K562 (cell line): ENCODE measurements at regions not wholly inside any gene's neighbourhood (a gene's known extent, or its start where the extent isn't known, plus 50 kb on each side); places are given as distances from the start of the nearest gene placed in this dataset.

Experiments used
- ATAC-seq: fragments of 200-7000 bp; cut with Tn5 transposase; 3 replicates; pipeline ENCODE4 v1.9.1; 2020; ENCODE audit warnings: moderate library complexity
- BruUV-seq: library from RNA; stranded (reverse); fragments of 400-500 nt; replicated peaks from 2 replicates; lab custom pipeline; 2021; lab: Mats Ljungman, UMichigan
- CTCF ChIA-PET: fragments of 300-600 bp; formaldehyde crosslinking; extraction: SDS; loops from one replicate; lab custom pipeline; 2021; ENCODE audit warnings: low intra/inter-chr PET ratio; lab: Yijun Ruan, JAX
- POLR2A ChIA-PET: fragments of 300-600, 350-650 bp; sonication (Branson Sonifier 250); formaldehyde crosslinking; extraction: SDS; loops from one replicate; lab custom pipeline; 2021; ENCODE audit warnings: antibody characterized with exemption, inconsistent platforms; lab: Yijun Ruan, JAX
- DNase-seq, 4 experiments: peaks; one replicate each; pipeline versions ENCODE4 v3.0.0 to v3.0.0-alpha.2; 2011 to 2018; ENCODE audit warnings: low spot score in 3 of 4, mixed read lengths in 3 of 4; ENCODE audit errors: extremely low read depth in 1 of 4
- FAIRE-seq: peaks from 2 replicates; lab custom pipeline; 2011; peaks lifted over from hg19 to GRCh38; lab: Jason Lieb, UNC
- H2AFZ ChIP-seq: 2 replicates; pipeline ENCODE4 v1.6.0; 2011; ENCODE audit warnings: low read depth, low read length, control low read depth, inconsistent platforms
- H3K27ac ChIP-seq: fragments of 200-600 bp; 3 replicates; pipeline ENCODE4 v1.8.0; 2011; ENCODE audit warnings: low read depth, mild to moderate bottlenecking, control low read depth, inconsistent platforms, low read length, moderate library complexity, mixed read lengths; ENCODE audit errors: extremely low read depth
- H3K27me3 ChIP-seq, 2 experiments: fragments of 300-600 bp in 1 of 2; 2 replicates in 1 of 2; 3 replicates in 1 of 2; pipeline versions ENCODE4 v1.6.0 to v1.8.0; 2011; ENCODE audit warnings: inconsistent platforms in 2 of 2, low read length in 2 of 2, mild to moderate bottlenecking in 1 of 2, mixed read lengths in 1 of 2, moderate library complexity in 1 of 2; ENCODE audit not compliant: control insufficient read depth in 2 of 2, insufficient read depth in 2 of 2
- H3K36me3 ChIP-seq: fragments of 300-600 bp; 3 replicates; pipeline ENCODE4 v1.8.0; 2011; ENCODE audit warnings: mild to moderate bottlenecking, low read length, inconsistent platforms; ENCODE audit not compliant: control insufficient read depth, insufficient read depth
- H3K4me1 ChIP-seq, 2 experiments: fragments of 200-600 bp in 1 of 2; replicated peaks in 1 of 2; 2 replicates in 1 of 2; 3 replicates in 1 of 2; pipeline versions ENCODE4 v1.5.1 to v1.8.0; 2011; ENCODE audit warnings: inconsistent platforms in 2 of 2, low read length in 2 of 2, mild to moderate bottlenecking in 1 of 2, mixed read lengths in 1 of 2, moderate library complexity in 1 of 2; ENCODE audit not compliant: control insufficient read depth in 2 of 2, insufficient read depth in 2 of 2
- H3K4me2 ChIP-seq: 2 replicates; pipeline ENCODE4 v1.6.1; 2011; ENCODE audit warnings: low read length, control low read depth, inconsistent platforms, mixed read lengths; ENCODE audit not compliant: insufficient read depth
- H3K4me3 ChIP-seq: fragments of 200-600 bp; sonication (generic), shearing (Covaris generic); 2 replicates; pipeline ENCODE4 v1.5.1; 2016; ENCODE audit warnings: control low read depth, inconsistent platforms
- H3K79me2 ChIP-seq: fragments of 200-600 bp; 3 replicates; pipeline ENCODE4 v1.8.0; 2011; ENCODE audit warnings: low read length, inconsistent platforms; ENCODE audit not compliant: control insufficient read depth, insufficient read depth
- H3K9ac ChIP-seq, 2 experiments: 2 replicates each; pipeline versions ENCODE4 v1.6.0 to v1.6.1; 2011; ENCODE audit warnings: low read depth in 2 of 2, low read length in 2 of 2, control low read depth in 1 of 2, inconsistent platforms in 1 of 2, mild to moderate bottlenecking in 1 of 2, mixed read lengths in 1 of 2; ENCODE audit not compliant: insufficient read depth in 1 of 2
- H3K9me1 ChIP-seq: one replicate; pipeline ENCODE4 v1.6.0; 2011; ENCODE audit warnings: inconsistent platforms, mild to moderate bottlenecking, low read length, moderate library complexity; ENCODE audit not compliant: control insufficient read depth, insufficient read depth
- H3K9me3 ChIP-seq: replicated peaks from 2 replicates; pipeline ENCODE4 v1.5.1; 2011; ENCODE audit warnings: low read depth, low read length, inconsistent platforms; ENCODE audit not compliant: control insufficient read depth, insufficient read depth
- H4K20me1 ChIP-seq: replicated peaks from 2 replicates; pipeline ENCODE4 v1.6.1; 2011; ENCODE audit warnings: low read length, inconsistent platforms, mixed read lengths; ENCODE audit not compliant: control insufficient read depth, insufficient read depth
- HNRNPH1 ChIP-seq: fragments of 200-400 bp; formaldehyde crosslinking; optimal IDR thresholded peaks from 2 replicates; pipeline ENCODE3; 2017; ENCODE audit warnings: low read depth, mild to moderate bottlenecking, low read length, moderate library complexity
- NUFIP1 ChIP-seq: fragments of 450-650 bp; IDR thresholded peaks from 2 replicates; pipeline ENCODE4 v1.6.1; 2018; ENCODE audit not compliant: partially characterized antibody
- TARDBP ChIP-seq: fragments of 450-650 bp; IDR thresholded peaks from 2 replicates; pipeline ENCODE4 v1.6.1; 2016
- YY1 ChIP-seq, 3 experiments: IDR thresholded peaks; 2 replicates each; pipeline ENCODE4 v1.6.1; 2011; ENCODE audit warnings: low read length in 2 of 3, mild to moderate bottlenecking in 2 of 3, moderate library complexity in 2 of 3, borderline replicate concordance in 1 of 3, control low read depth in 1 of 3, low read depth in 1 of 3; ENCODE audit not compliant: insufficient read depth in 3 of 3, insufficient replicate concordance in 2 of 3, control insufficient read depth in 1 of 3, insufficient read length in 1 of 3; ENCODE audit errors: extremely low read depth in 1 of 3
- ZBTB8A ChIP-seq: fragments of 450-650 bp; IDR thresholded peaks from 2 replicates; pipeline ENCODE4 v1.6.1; 2018; ENCODE audit warnings: mild to moderate bottlenecking, moderate library complexity; ENCODE audit not compliant: partially characterized antibody
- ZFP1 ChIP-seq: fragments of 450-650 bp; formaldehyde crosslinking; IDR thresholded peaks from 2 replicates; pipeline ENCODE4 v1.4.0; 2020; ENCODE audit warnings: mild to moderate bottlenecking, mixed read lengths
- ZFP91 ChIP-seq: sonication (generic); formaldehyde crosslinking; IDR thresholded peaks from 2 replicates; pipeline ENCODE4 v1.8.0; 2022; ENCODE audit warnings: mild to moderate bottlenecking, missing genetic modification reagents
- ZNF511 ChIP-seq: sonication (generic); formaldehyde crosslinking; IDR thresholded peaks from 2 replicates; pipeline ENCODE4 v1.8.0; 2022; ENCODE audit warnings: mild to moderate bottlenecking, missing genetic modification reagents
- WGBS: fragments of 100-300 bp; shearing (Covaris generic); methylation state at CpG from one replicate; pipeline ENCODE4 v1.1.6; 2016; ENCODE audit warnings: low coverage, mixed read lengths; ENCODE audit not compliant: insufficient coverage; ENCODE audit errors: missing lambda C conversion rate; 5-methylcytosine and 5-hydroxymethylcytosine counted together
- in situ Hi-C: fragments of 300-500 bp; cut with MboI; formaldehyde crosslinking; loops from 4 replicates; pipeline ENCODE4 v1.15.0; 2018; ENCODE audit warnings: inconsistent platforms, mixed read lengths
- intact Hi-C: fragments of 100-400 bp; cut with micrococcal nuclease; formaldehyde crosslinking; loops from 2 replicates; pipeline ENCODE4 v1.14.2; 2022

- Histone ChIP-seq H3K4me2 (no peak overlapping the region), H3K9me3 (no peaks in the 10 kb centered on the region), H2AFZ (no peak overlapping the region), H3K79me2 (no peaks in the 10 kb centered on the region), H3K27me3 (0 out of 5 replicates have a peak, but pooled peaks cover 0 to 5% of the 10 kb centered on the region in 2 experiments), H3K4me1 (no peaks in the 10 kb centered on the region), H4K20me1 (no peaks in the 10 kb centered on the region), H3K9ac (no peak overlapping the region), H3K4me3 (no peak overlapping the region), H3K27ac (no peak overlapping the region), H3K9me1 (no peaks in the 10 kb centered on the region), H3K36me3 (no peaks in the 10 kb centered on the region)
- 0% methylated on average over 2 of the region's 2 CpGs for WGBS
- CTCF ChIA-PET = no interaction called here
- DNase-seq (no peak), FAIRE-seq (no peak), ATAC-seq (no peak)
- in situ Hi-C loops = no loop called here
- no TSS peak for BruUV-seq
- TF ChIP-seq ZBTB8A (no peak), NUFIP1 (no peak), YY1 (IDR thresholded peaks at IDR 0.05; ENCODE audit: borderline replicate concordance in 1 of 3, control insufficient read depth in 1 of 3, extremely low read depth in 1 of 3, insufficient read depth in 3 of 3, insufficient read length in 1 of 3, insufficient replicate concordance in 2 of 3, low read depth in 1 of 3, low read length in 2 of 3) (no peak), ZFP91 (CRISPR knock-in tag) (no peak), ZNF511 (CRISPR knock-in tag) (no peak), HNRNPH1 (no peak), TARDBP (no peak), ZFP1 (CRISPR knock-in tag) (no peak)
- intact Hi-C loops = no loop called here
- POLR2A ChIA-PET = no interaction called here
Measured at GRCh38 chr5:57724836-57725235, 242.2 kb upstream of the ACTBL2 start.
